Keratinocyte (primary cell): ENCODE measurements at regions not wholly inside any gene's neighbourhood (a gene's known extent, or its start where the extent isn't known, plus 50 kb on each side); places are given as distances from the start of the nearest gene placed in this dataset.

Experiments
- EZH2 ChIP-seq: IDR thresholded peaks from one replicate; pipeline ENCODE4 v1.6.1; 2012; ENCODE audit warnings: inconsistent platforms, mild to moderate bottlenecking, low read length, moderate library complexity
- TF ChIP-seq, protein P1 (sequence below), 3 experiments: IDR thresholded peaks in 1 of 3; conservative IDR thresholded peaks in 1 of 3; optimal IDR thresholded peaks in 1 of 3; 2 replicates in 2 of 3; 3 replicates in 1 of 3; pipeline versions ENCODE3 to v1.5.1; 2011; ENCODE audit warnings: low read length in 3 of 3, mild to moderate bottlenecking in 3 of 3, moderate library complexity in 2 of 3, control low read depth in 1 of 3, inconsistent platforms in 1 of 3; ENCODE audit not compliant: insufficient read depth in 2 of 3; ENCODE audit errors: extremely low read depth in 1 of 3

DNA sequence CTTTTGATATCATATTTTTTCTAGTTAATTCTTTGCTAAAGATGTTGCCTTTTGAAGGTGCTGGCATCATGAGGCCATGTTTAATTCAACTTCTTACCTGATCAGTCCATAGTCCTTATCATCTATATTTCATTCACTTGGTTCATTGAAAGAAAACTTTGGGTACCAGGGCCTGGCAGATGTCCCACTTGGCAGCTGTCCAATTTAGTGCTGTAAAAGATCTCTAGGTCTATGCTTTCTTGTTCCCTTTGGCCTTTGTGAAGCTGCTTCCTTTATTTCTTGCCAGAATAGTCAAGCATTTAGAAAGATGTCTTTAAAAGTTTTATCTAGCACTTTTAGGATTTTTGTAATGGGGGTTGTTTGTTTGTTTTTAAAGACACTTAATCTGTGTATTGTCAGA is 61.7 kb upstream of the EYA4 start:
- TF ChIP-seq, protein P1, sequence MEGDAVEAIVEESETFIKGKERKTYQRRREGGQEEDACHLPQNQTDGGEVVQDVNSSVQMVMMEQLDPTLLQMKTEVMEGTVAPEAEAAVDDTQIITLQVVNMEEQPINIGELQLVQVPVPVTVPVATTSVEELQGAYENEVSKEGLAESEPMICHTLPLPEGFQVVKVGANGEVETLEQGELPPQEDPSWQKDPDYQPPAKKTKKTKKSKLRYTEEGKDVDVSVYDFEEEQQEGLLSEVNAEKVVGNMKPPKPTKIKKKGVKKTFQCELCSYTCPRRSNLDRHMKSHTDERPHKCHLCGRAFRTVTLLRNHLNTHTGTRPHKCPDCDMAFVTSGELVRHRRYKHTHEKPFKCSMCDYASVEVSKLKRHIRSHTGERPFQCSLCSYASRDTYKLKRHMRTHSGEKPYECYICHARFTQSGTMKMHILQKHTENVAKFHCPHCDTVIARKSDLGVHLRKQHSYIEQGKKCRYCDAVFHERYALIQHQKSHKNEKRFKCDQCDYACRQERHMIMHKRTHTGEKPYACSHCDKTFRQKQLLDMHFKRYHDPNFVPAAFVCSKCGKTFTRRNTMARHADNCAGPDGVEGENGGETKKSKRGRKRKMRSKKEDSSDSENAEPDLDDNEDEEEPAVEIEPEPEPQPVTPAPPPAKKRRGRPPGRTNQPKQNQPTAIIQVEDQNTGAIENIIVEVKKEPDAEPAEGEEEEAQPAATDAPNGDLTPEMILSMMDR (optimal IDR thresholded peaks at IDR 0.05 in 1 of 3, IDR thresholded peaks at IDR 0.05 in 1 of 3, conservative IDR thresholded peaks at IDR 0.05 in 1 of 3; ENCODE audit: extremely low read depth in 1 of 3, insufficient read depth in 2 of 3, low read length in 3 of 3) = no peak
- TF ChIP-seq EZH2 = no peak
